PC-3 (cell line): ENCODE measurements at regions not wholly inside any gene's neighbourhood (a gene's known extent, or its start where the extent isn't known, plus 50 kb on each side); places are given as distances from the start of the nearest gene placed in this dataset.

Experiments
- CTCF ChIP-seq: fragments of 300-600 bp; sonication (generic); conservative IDR thresholded peaks from 2 replicates; pipeline ENCODE4 v1.5.1; 2017; ENCODE audit warnings: antibody characterized with exemption, low read depth, mild to moderate bottlenecking, low read length
- EZH2 ChIP-seq: fragments of 300-600 bp; sonication (generic); IDR thresholded peaks from one replicate; pipeline ENCODE4 v1.6.1; 2017; ENCODE audit warnings: antibody characterized with exemption, mild to moderate bottlenecking, low read length; ENCODE audit not compliant: unreplicated experiment
- EZH2phosphoT487 ChIP-seq: fragments of 300-600 bp; sonication (generic); IDR thresholded peaks from 2 replicates; pipeline ENCODE4 v1.6.1; 2018; ENCODE audit warnings: mild to moderate bottlenecking, antibody characterized with exemption, low read length, borderline replicate concordance

DNA sequence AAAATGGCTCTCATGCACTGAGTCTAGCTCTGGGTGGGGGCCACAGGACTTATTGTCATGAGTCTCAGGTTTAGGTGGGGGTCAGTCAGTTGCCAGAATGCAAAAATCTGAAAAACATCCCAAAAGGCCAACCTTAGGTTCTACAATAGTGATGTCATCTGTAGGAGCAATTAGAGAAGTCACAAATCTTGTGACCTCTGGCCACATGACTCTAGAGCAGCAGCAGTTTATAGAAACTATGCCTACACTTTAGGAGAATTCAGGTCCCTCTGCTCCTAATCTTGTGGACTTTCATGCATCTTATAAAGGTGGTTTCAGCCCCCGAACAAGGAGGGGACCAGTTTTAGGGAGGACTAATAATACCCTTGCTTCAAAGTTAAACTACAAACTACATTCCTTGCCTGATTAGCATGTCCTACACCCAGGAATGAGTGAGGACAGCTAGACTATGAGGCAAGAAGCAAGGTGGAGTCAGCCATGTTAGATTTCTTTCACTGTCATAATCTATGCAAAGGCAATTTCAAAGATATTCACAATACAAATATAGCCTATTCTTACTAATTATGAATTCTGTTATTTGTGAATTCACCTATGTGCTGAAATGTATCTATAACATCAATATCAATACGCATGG is 123.5 kb upstream of the ADCY1 start:
- TF ChIP-seq EZH2 (no peak), CTCF (no peak), EZH2phosphoT487 (no peak)
